ENCODE measurements at regions not wholly inside any gene's neighbourhood (a gene's known extent, or its start where the extent isn't known, plus 50 kb on each side); places are given as distances from the start of the nearest gene placed in this dataset.

- TF ChIP-seq HMGXB4 (CRISPR knock-in tag; IDR thresholded peaks at IDR 0.05; ENCODE audit: borderline replicate concordance) (no peak), POLR2A (IDR thresholded peaks at IDR 0.05; ENCODE audit: low read length) (no peak), EP300 (IDR thresholded peaks at IDR 0.05) (no peak), CTCF (IDR thresholded peaks at IDR 0.05) (no peak), SMC3 (IDR thresholded peaks at IDR 0.05) (no peak), MAX (IDR thresholded peaks at IDR 0.05) (no peak), E2F6 (IDR thresholded peaks at IDR 0.05; ENCODE audit: borderline replicate concordance, low read depth) (no peak), CEBPB (IDR thresholded peaks at IDR 0.05) (no peak), RCOR1 (IDR thresholded peaks at IDR 0.05; ENCODE audit: low read depth, low read length) (no peak), MAFK (IDR thresholded peaks at IDR 0.05; ENCODE audit: partially characterized antibody) (no peak), NR3C1 (IDR thresholded peaks at IDR 0.05) (no peak), FOSL2 (IDR thresholded peaks at IDR 0.05) (no peak), FOSL2 (CRISPR knock-in tag; IDR thresholded peaks at IDR 0.05) (no peak), ELK1 (IDR thresholded peaks at IDR 0.05; ENCODE audit: low read depth, low read length) (no peak), JUN (IDR thresholded peaks at IDR 0.05) (no peak)
Observed at GRCh38 chr3:162555761-162556160, 1059.2 kb downstream of the OTOL1 start.

Data from A549 (cell line).